ENCODE measurements at regions not wholly inside any gene's neighbourhood (a gene's known extent, or its start where the extent isn't known, plus 50 kb on each side); places are given as distances from the start of the nearest gene placed in this dataset.

GRCh38 chr1:242871471-242872030 is 347.1 kb upstream of the PLD5 start:
- no peak for TF ChIP-seq CTCF (IDR thresholded peaks at IDR 0.05)
- TF ChIP-seq POLR2A (IDR thresholded peaks at IDR 0.05) = no peak

Data from testis (tissue), 2 donors.